KMS-11 (cell line): ENCODE measurements at regions not wholly inside any gene's neighbourhood (a gene's known extent, or its start where the extent isn't known, plus 50 kb on each side); places are given as distances from the start of the nearest gene placed in this dataset.

Experiments
- H2AFZ ChIP-seq: fragments of 200-600 bp; sonication (generic); 2 replicates; pipeline ENCODE4 v1.6.1; 2016; ENCODE audit warnings: antibody characterized with exemption, mixed run types, low read depth
- H3K27ac ChIP-seq: fragments of 200-600 bp; sonication (generic); 2 replicates; pipeline ENCODE4 v1.6.1; 2016; ENCODE audit warnings: mild to moderate bottlenecking, mixed run types
- H3K27me3 ChIP-seq: fragments of 200-600 bp; sonication (generic); 2 replicates; pipeline ENCODE4 v1.6.1; 2017; ENCODE audit warnings: mild to moderate bottlenecking, low read depth, mixed run types, moderate library complexity; ENCODE audit not compliant: insufficient read depth
- H3K36me3 ChIP-seq: fragments of 200-600 bp; sonication (generic); 2 replicates; pipeline ENCODE4 v1.6.1; 2017; ENCODE audit warnings: mild to moderate bottlenecking, mixed run types; ENCODE audit not compliant: insufficient read depth
- H3K4me1 ChIP-seq: fragments of 200-600 bp; sonication (generic); 2 replicates; pipeline ENCODE4 v1.6.1; 2016; ENCODE audit warnings: mild to moderate bottlenecking, low read depth, mixed run types; ENCODE audit not compliant: poor library complexity, severe bottlenecking
- H3K4me2 ChIP-seq: fragments of 200-600 bp; sonication (generic); 2 replicates; pipeline ENCODE4 v1.7.0; 2016; ENCODE audit warnings: mild to moderate bottlenecking, mixed run types
- H3K4me3 ChIP-seq: fragments of 200-600 bp; sonication (generic); IDR thresholded peaks from 2 replicates; pipeline ENCODE4 v1.6.1; 2017; ENCODE audit warnings: low read depth, low read length, mixed read lengths; ENCODE audit not compliant: insufficient read depth
- H3K79me2 ChIP-seq: fragments of 200-600 bp; sonication (generic); 2 replicates; pipeline ENCODE4 v1.6.1; 2016; ENCODE audit warnings: low read depth, mixed run types; ENCODE audit not compliant: insufficient read depth
- H3K9ac ChIP-seq: fragments of 200-600 bp; sonication (generic); 2 replicates; pipeline ENCODE4 v1.6.1; 2016; ENCODE audit warnings: mild to moderate bottlenecking, mixed run types
- H4K20me1 ChIP-seq: fragments of 200-600 bp; sonication (generic); 2 replicates; pipeline ENCODE4 v1.6.1; 2016; ENCODE audit warnings: mild to moderate bottlenecking, mixed run types; ENCODE audit not compliant: insufficient read depth
- CTCF ChIP-seq: fragments of 200-600 bp; sonication (generic); conservative IDR thresholded peaks from 2 replicates; pipeline ENCODE4 v1.6.1; 2017; ENCODE audit warnings: low read depth, mild to moderate bottlenecking, antibody characterized with exemption, low read length, moderate library complexity, mixed read lengths

- H3K4me3 ChIP-seq, result no peak overlapping the region
- no peak overlapping the region for H2AFZ ChIP-seq
- no peak overlapping the region for H3K9ac ChIP-seq
- H3K36me3 ChIP-seq, result no peaks in the 10 kb centered on the region
- H3K27me3 ChIP-seq, result no peaks in the 10 kb centered on the region
- TF ChIP-seq CTCF, result no peak
- H3K4me1 ChIP-seq, result no peaks in the 10 kb centered on the region
- no peaks in the 10 kb centered on the region for H4K20me1 ChIP-seq
- H3K27ac ChIP-seq, result no peak overlapping the region
- H3K4me2 ChIP-seq, result no peak overlapping the region
- no peaks in the 10 kb centered on the region for H3K79me2 ChIP-seq
These were observed 570.3 kb downstream of the EBF1 start for GRCh38 chr5:158529454-158529853.

DNA sequence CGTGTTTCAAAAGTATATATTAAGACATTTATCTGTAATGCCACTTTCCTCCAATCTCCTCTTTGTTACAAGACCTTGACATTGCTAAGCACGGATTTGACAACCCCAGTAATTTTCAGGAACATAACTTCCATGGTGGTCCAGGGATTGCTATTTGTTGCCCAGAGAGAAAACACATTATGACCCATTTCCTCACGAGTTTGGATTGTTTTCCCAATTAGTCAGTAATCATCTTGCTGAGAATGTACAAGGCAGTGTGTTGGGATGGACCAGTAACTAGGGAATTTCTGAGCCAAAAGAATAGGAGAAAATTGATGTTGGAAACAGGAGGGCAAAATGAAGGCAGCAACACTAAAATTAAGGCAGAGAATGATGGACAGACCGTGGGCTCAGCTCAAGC, 574.1 kb downstream of the EBF1 start:
- H3K27ac ChIP-seq, result no peak overlapping the region
- H3K27me3 ChIP-seq, result no peaks in the 10 kb centered on the region
- H3K4me3 ChIP-seq, result no peak overlapping the region
- no peak overlapping the region for H3K9ac ChIP-seq
- no peak for TF ChIP-seq CTCF
- no peak overlapping the region for H3K4me2 ChIP-seq
- H3K4me1 ChIP-seq, result no peaks in the 10 kb centered on the region
- H2AFZ ChIP-seq, result no peak overlapping the region
- no peaks in the 10 kb centered on the region for H4K20me1 ChIP-seq
- H3K79me2 ChIP-seq, result no peaks in the 10 kb centered on the region
- H3K36me3 ChIP-seq, result no peaks in the 10 kb centered on the region

DNA sequence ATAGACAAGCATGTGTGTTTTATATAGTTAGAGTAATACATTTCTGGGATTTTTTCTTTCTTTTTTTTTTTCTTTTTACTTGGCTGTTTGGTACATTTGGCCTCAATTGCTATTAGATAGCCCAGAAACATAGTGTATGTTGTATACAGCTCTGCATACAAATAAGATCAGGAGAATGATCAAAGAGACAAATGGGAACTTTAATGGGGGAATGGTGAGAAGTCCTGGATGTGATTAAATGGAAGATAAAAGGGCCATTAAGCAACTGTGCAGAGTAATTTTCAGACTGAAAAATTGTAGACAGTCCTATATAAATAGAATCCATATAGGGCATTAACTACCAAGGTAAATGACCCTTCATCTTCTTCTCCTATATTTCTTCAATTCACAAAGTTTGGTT, 575.6 kb downstream of the EBF1 start:
- Histone ChIP-seq H3K4me1 (no peaks in the 10 kb centered on the region), H3K79me2 (no peaks in the 10 kb centered on the region), H4K20me1 (no peaks in the 10 kb centered on the region), H3K9ac (no peak overlapping the region), H3K27ac (no peak overlapping the region), H3K4me3 (no peak overlapping the region), H3K27me3 (no peaks in the 10 kb centered on the region), H3K36me3 (no peaks in the 10 kb centered on the region), H2AFZ (no peak overlapping the region), H3K4me2 (no peak overlapping the region)
- no peak for TF ChIP-seq CTCF

DNA sequence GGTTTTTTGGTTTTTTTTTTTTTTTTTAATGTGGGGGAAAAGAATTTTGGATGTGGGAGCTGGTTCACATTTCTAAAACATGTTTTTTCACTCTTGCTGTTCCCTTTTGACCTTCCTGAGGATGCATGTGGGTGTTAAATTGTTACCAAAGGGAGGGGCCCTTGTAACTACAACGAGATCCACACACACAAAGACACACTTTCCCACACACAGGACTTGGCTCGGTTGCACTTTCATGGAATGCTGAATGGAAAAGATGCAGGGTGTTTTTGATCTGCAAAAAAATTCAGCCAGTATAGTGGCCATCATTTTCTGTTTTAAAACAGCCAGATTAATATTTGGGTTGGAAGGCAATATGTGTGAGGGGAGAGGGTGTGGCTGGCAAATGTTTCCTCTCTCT, 576.9 kb downstream of the EBF1 start:
- no peak overlapping the region for H3K9ac ChIP-seq
- no peak overlapping the region for H3K4me2 ChIP-seq
- no peak for TF ChIP-seq CTCF
- H4K20me1 ChIP-seq, result no peaks in the 10 kb centered on the region
- no peak overlapping the region for H2AFZ ChIP-seq
- no peak overlapping the region for H3K27ac ChIP-seq
- no peaks in the 10 kb centered on the region for H3K27me3 ChIP-seq
- H3K4me1 ChIP-seq, result no peaks in the 10 kb centered on the region
- no peaks in the 10 kb centered on the region for H3K36me3 ChIP-seq
- H3K4me3 ChIP-seq, result no peak overlapping the region
- no peaks in the 10 kb centered on the region for H3K79me2 ChIP-seq

DNA sequence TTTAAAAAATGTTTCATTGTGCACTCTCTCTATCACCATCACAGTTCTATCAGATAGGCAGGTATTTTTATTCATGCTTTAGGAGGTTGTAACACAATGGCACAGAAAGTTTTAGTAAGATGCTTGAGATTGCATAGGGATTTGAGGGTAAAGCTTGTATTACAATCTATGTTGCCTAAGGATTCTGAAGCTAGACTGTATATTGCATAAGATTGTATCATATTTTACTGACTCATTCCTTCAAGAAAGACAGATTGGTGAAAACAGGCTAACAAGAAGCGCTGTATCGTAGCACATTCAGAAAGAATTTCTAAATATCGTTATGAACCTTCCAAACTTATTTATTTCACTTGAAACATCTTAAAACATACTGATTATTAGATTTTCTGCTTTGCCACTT, 577.7 kb downstream of the EBF1 start:
- Histone ChIP-seq H3K4me2 (no peak overlapping the region), H2AFZ (no peak overlapping the region), H3K9ac (no peak overlapping the region), H3K27ac (no peak overlapping the region), H4K20me1 (no peaks in the 10 kb centered on the region), H3K4me3 (no peak overlapping the region), H3K36me3 (no peaks in the 10 kb centered on the region), H3K79me2 (no peaks in the 10 kb centered on the region), H3K4me1 (no peaks in the 10 kb centered on the region), H3K27me3 (no peaks in the 10 kb centered on the region)
- no peak for TF ChIP-seq CTCF
